ENCODE measurements at regions not wholly inside any gene's neighbourhood (a gene's known extent, or its start where the extent isn't known, plus 50 kb on each side); places are given as distances from the start of the nearest gene placed in this dataset.

DNA sequence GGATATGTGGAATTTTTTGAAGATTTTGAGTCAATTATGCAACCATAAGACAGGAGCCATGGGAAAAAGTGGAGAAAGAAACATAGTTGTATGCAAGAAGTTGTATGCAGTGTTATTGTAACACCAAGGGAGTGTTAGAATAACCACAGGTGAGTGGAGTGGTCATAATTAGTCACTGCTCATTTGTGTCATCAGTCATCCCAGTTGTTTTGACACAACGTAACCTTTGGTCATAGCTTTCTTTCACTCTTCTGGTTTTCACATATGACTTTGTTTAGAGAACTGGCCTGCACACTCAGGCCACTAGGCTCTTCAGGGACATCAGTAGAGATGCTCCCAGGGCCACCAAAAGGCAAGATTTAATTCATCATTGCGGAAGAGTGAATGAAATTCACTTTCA, 158.7 kb upstream of the HMHB1 start (continued):
- TF ChIP-seq, protein P1, sequence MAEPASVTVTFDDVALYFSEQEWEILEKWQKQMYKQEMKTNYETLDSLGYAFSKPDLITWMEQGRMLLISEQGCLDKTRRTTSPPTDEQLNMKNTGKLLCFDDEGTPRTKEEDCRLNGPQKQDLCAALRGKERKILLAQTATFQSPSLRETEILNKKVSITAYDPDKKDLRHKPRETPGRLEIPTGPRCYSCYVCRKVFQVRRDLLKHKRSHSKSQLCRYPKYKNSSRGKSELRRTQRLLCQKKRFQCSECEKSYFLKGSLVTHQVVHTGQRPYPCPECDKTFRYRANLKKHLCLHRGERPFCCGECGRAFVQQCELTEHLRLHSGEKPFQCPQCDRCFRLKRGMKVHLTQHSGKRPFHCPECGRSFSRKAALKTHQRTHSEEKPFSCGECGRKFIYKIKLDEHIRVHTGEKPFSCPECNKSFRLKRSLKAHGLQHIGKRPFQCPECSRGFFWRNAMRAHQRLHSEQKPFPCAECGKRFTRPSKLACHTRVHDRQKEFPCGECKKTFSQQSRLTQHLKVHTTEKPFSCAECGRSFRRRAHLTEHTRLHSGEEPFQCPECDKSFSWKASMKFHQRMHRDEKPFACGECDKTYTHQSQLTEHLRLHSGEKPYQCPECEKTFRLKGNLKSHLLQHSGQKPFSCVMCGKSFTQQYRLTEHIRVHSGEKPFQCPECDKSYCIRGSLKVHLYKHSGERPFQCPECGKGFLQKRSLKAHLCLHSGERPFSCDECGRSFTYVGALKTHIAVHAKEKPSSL (CRISPR knock-in tag; conservative IDR thresholded peaks at IDR 0.05): no peak
- no peak for TF ChIP-seq ZNF396 (CRISPR knock-in tag; IDR thresholded peaks at IDR 0.05; ENCODE audit: borderline replicate concordance)
- TF ChIP-seq, protein P2, sequence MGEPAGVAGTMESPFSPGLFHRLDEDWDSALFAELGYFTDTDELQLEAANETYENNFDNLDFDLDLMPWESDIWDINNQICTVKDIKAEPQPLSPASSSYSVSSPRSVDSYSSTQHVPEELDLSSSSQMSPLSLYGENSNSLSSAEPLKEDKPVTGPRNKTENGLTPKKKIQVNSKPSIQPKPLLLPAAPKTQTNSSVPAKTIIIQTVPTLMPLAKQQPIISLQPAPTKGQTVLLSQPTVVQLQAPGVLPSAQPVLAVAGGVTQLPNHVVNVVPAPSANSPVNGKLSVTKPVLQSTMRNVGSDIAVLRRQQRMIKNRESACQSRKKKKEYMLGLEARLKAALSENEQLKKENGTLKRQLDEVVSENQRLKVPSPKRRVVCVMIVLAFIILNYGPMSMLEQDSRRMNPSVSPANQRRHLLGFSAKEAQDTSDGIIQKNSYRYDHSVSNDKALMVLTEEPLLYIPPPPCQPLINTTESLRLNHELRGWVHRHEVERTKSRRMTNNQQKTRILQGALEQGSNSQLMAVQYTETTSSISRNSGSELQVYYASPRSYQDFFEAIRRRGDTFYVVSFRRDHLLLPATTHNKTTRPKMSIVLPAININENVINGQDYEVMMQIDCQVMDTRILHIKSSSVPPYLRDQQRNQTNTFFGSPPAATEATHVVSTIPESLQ (CRISPR knock-in tag; IDR thresholded peaks at IDR 0.05): no peak
- TF ChIP-seq RELA (CRISPR knock-in tag; IDR thresholded peaks at IDR 0.05; ENCODE audit: borderline replicate concordance): no peak
- TF ChIP-seq, protein P3, sequence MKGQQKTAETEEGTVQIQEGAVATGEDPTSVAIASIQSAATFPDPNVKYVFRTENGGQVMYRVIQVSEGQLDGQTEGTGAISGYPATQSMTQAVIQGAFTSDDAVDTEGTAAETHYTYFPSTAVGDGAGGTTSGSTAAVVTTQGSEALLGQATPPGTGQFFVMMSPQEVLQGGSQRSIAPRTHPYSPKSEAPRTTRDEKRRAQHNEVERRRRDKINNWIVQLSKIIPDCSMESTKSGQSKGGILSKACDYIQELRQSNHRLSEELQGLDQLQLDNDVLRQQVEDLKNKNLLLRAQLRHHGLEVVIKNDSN (CRISPR knock-in tag; IDR thresholded peaks at IDR 0.05): no peak
- TF ChIP-seq CREB1 (CRISPR knock-in tag; IDR thresholded peaks at IDR 0.05): no peak
- no peak for TF ChIP-seq FOXP1 (CRISPR knock-in tag; IDR thresholded peaks at IDR 0.05; ENCODE audit: borderline replicate concordance)
- TF ChIP-seq ETV6 (CRISPR knock-in tag; IDR thresholded peaks at IDR 0.05): no peak

DNA sequence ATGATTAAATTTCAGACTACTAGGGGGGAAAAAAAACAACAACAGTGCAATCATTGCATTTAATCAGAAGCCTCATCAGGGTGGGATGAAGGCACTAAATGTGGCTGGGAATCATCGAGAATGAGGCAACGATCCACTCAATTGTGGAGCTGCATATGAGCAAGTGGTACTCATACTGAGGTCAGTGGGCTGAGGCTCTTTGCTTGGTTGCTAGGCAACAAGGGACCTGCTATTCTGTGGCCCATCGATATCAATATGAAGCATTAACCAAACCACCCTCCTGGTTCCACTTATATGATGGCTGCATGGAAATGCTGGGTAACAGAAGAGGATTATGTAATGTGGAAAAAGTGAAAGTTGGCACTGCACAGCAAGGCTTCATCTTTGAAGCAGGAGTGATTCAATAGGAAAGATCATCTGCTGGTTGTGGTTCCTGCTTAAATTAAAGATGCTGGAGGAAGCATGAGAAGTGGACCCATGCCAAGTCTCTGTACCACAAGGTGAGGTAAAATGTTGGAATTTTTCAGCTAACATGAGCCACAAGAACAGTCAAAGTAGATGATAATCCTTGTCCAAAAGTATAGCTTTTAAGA, 159.8 kb upstream of the HMHB1 start:
- no peaks in the 10 kb centered on the region for H3K36me3 Mint-ChIP-seq
- H3K27ac Mint-ChIP-seq: no peak overlapping the region
- no peak for ATAC-seq
- H3K4me3 Mint-ChIP-seq: no peak overlapping the region
- ChIA-PET POLR2A (no interaction called here), CTCF (no interaction called here)
- no peaks in the 10 kb centered on the region for H3K4me1 Mint-ChIP-seq
- no peaks in the 10 kb centered on the region for H3K27me3 Mint-ChIP-seq (ENCODE audit: low read depth)
- no peak for DNase-seq (ENCODE audit: low spot score)
- no peaks in the 10 kb centered on the region for H3K9me3 Mint-ChIP-seq
- no peak for TF ChIP-seq KAT7 (CRISPR knock-in tag; IDR thresholded peaks at IDR 0.05; ENCODE audit: borderline replicate concordance)
- TF ChIP-seq, protein P4, sequence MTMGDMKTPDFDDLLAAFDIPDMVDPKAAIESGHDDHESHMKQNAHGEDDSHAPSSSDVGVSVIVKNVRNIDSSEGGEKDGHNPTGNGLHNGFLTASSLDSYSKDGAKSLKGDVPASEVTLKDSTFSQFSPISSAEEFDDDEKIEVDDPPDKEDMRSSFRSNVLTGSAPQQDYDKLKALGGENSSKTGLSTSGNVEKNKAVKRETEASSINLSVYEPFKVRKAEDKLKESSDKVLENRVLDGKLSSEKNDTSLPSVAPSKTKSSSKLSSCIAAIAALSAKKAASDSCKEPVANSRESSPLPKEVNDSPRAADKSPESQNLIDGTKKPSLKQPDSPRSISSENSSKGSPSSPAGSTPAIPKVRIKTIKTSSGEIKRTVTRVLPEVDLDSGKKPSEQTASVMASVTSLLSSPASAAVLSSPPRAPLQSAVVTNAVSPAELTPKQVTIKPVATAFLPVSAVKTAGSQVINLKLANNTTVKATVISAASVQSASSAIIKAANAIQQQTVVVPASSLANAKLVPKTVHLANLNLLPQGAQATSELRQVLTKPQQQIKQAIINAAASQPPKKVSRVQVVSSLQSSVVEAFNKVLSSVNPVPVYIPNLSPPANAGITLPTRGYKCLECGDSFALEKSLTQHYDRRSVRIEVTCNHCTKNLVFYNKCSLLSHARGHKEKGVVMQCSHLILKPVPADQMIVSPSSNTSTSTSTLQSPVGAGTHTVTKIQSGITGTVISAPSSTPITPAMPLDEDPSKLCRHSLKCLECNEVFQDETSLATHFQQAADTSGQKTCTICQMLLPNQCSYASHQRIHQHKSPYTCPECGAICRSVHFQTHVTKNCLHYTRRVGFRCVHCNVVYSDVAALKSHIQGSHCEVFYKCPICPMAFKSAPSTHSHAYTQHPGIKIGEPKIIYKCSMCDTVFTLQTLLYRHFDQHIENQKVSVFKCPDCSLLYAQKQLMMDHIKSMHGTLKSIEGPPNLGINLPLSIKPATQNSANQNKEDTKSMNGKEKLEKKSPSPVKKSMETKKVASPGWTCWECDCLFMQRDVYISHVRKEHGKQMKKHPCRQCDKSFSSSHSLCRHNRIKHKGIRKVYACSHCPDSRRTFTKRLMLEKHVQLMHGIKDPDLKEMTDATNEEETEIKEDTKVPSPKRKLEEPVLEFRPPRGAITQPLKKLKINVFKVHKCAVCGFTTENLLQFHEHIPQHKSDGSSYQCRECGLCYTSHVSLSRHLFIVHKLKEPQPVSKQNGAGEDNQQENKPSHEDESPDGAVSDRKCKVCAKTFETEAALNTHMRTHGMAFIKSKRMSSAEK (CRISPR knock-in tag; IDR thresholded peaks at IDR 0.05; ENCODE audit: borderline replicate concordance): no peak
- no peak for TF ChIP-seq FOXK1 (CRISPR knock-in tag; IDR thresholded peaks at IDR 0.05)

DNA sequence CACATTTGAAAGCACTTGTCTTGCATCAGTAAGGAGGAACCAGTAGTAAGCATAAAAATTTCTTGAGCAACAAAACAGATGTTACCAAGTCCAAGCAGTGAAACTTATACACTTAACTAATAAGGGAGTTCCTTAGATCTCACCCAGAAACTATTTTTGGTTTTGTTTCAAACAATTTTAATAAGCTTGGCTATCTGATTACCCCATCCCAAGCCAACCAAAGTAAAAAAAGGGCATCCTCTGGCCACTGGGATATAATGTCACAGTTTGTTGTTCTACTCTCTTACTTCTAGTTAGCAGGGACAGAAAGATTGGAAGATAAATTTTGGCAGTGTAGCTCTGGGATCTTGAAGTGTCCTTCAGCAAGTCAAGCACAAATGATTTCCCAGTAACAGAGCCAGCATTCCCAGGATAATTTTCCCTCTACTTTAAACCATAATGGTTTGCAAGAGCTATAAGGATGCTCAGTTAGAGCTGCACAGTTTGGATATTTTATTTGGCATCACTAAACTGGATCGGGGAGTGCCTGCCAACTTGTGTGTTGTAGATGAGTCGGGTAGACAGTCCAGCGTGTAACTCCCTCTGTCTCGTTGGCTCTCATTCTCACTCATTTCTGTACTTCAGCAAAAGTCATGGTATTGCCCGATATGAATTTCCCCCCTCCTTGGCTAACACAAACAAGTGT, 161.9 kb upstream of the HMHB1 start:
- Mint-ChIP-seq H3K4me1 (no peaks in the 10 kb centered on the region), H3K4me3 (no peak overlapping the region), H3K27me3 (ENCODE audit: low read depth) (no peaks in the 10 kb centered on the region), H3K9me3 (no peaks in the 10 kb centered on the region), H3K27ac (no peak overlapping the region), H3K36me3 (no peaks in the 10 kb centered on the region)
- ATAC-seq: no peak
- ChIA-PET POLR2A (no interaction called here), CTCF (no interaction called here)
- DNase-seq (ENCODE audit: low spot score): no peak
- TF ChIP-seq IRF2 (CRISPR knock-in tag; IDR thresholded peaks at IDR 0.05; ENCODE audit: borderline replicate concordance, low read depth) (no peak), ZNF263 (CRISPR knock-in tag; IDR thresholded peaks at IDR 0.05; ENCODE audit: low read depth) (no peak), GABPB1 (CRISPR knock-in tag; IDR thresholded peaks at IDR 0.05) (no peak)
- TF ChIP-seq, protein P5, sequence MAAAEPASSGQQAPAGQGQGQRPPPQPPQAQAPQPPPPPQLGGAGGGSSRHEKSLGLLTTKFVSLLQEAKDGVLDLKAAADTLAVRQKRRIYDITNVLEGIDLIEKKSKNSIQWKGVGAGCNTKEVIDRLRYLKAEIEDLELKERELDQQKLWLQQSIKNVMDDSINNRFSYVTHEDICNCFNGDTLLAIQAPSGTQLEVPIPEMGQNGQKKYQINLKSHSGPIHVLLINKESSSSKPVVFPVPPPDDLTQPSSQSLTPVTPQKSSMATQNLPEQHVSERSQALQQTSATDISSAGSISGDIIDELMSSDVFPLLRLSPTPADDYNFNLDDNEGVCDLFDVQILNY (CRISPR knock-in tag; IDR thresholded peaks at IDR 0.05): no peak
- TF ChIP-seq, protein P6, sequence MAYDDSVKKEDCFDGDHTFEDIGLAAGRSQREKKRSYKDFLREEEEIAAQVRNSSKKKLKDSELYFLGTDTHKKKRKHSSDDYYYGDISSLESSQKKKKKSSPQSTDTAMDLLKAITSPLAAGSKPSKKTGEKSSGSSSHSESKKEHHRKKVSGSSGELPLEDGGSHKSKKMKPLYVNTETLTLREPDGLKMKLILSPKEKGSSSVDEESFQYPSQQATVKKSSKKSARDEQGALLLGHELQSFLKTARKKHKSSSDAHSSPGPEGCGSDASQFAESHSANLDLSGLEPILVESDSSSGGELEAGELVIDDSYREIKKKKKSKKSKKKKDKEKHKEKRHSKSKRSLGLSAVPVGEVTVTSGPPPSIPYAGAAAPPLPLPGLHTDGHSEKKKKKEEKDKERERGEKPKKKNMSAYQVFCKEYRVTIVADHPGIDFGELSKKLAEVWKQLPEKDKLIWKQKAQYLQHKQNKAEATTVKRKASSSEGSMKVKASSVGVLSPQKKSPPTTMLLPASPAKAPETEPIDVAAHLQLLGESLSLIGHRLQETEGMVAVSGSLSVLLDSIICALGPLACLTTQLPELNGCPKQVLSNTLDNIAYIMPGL (CRISPR knock-in tag; IDR thresholded peaks at IDR 0.05): no peak
